ENCODE measurements at regions not wholly inside any gene's neighbourhood (a gene's known extent, or its start where the extent isn't known, plus 50 kb on each side); places are given as distances from the start of the nearest gene placed in this dataset.

- no peaks in the 10 kb centered on the region for H3K36me3 ChIP-seq (replicated peaks; ENCODE audit: low read depth, low read length)
Measured at GRCh38 chr2:42874949-42875801, 82.8 kb upstream of the HAAO start.

GRCh38 chr2:42872721-42873120, 80.3 kb upstream of the HAAO start:
- Histone ChIP-seq H3K4me3 (ENCODE audit: low read length) (no peak overlapping the region), H3K4me1 (ENCODE audit: low read length) (no peaks in the 10 kb centered on the region), H3K9me3 (ENCODE audit: insufficient read depth, low read length) (no peaks in the 10 kb centered on the region), H3K27me3 (ENCODE audit: low read depth, low read length) (no peaks in the 10 kb centered on the region), H3K36me3 (replicated peaks; ENCODE audit: low read depth, low read length) (no peaks in the 10 kb centered on the region), H3K4me2 (ENCODE audit: low read length) (no peak overlapping the region), H2AFZ (ENCODE audit: low read depth, low read length) (no peak overlapping the region), H4K20me1 (ENCODE audit: insufficient read depth, low read length) (no peaks in the 10 kb centered on the region), H3K79me2 (ENCODE audit: low read length) (no peaks in the 10 kb centered on the region), H3K27ac (ENCODE audit: low read length) (no peak overlapping the region), H3K9ac (ENCODE audit: low read length) (no peak overlapping the region)
- TF ChIP-seq EZH2phosphoT487 (IDR thresholded peaks at IDR 0.05; ENCODE audit: low read depth), result no peak
- no peak for TF ChIP-seq CTCF (IDR thresholded peaks at IDR 0.05; ENCODE audit: low read depth, low read length)

More at GRCh38 chr2:42874949-42875801, 82.8 kb upstream of the HAAO start:
- no peak overlapping the region for H3K9ac ChIP-seq (ENCODE audit: low read length)
- H3K27me3 ChIP-seq (ENCODE audit: low read depth, low read length), result no peaks in the 10 kb centered on the region
- H3K4me2 ChIP-seq (ENCODE audit: low read length), result no peak overlapping the region
- H4K20me1 ChIP-seq (ENCODE audit: insufficient read depth, low read length), result no peaks in the 10 kb centered on the region
- H2AFZ ChIP-seq (ENCODE audit: low read depth, low read length), result no peak overlapping the region
- H3K4me1 ChIP-seq (ENCODE audit: low read length), result no peaks in the 10 kb centered on the region
- H3K27ac ChIP-seq (ENCODE audit: low read length), result no peak overlapping the region
- TF ChIP-seq EZH2phosphoT487 (IDR thresholded peaks at IDR 0.05; ENCODE audit: low read depth), result no peak
- no peak for TF ChIP-seq CTCF (IDR thresholded peaks at IDR 0.05; ENCODE audit: low read depth, low read length)
- no peaks in the 10 kb centered on the region for H3K79me2 ChIP-seq (ENCODE audit: low read length)
- H3K9me3 ChIP-seq (ENCODE audit: insufficient read depth, low read length), result no peaks in the 10 kb centered on the region
- H3K4me3 ChIP-seq (ENCODE audit: low read length), result no peak overlapping the region

GRCh38 chr2:42871372-42871771, 79.0 kb upstream of the HAAO start:
- no peak overlapping the region for H3K9ac ChIP-seq (ENCODE audit: low read length)
- no peaks in the 10 kb centered on the region for H3K36me3 ChIP-seq (replicated peaks; ENCODE audit: low read depth, low read length)
- no peak overlapping the region for H3K27ac ChIP-seq (ENCODE audit: low read length)
- no peaks in the 10 kb centered on the region for H3K9me3 ChIP-seq (ENCODE audit: insufficient read depth, low read length)
- H3K4me2 ChIP-seq (ENCODE audit: low read length), result no peak overlapping the region
- no peaks in the 10 kb centered on the region for H3K27me3 ChIP-seq (ENCODE audit: low read depth, low read length)
- no peaks in the 10 kb centered on the region for H3K79me2 ChIP-seq (ENCODE audit: low read length)
- H3K4me3 ChIP-seq (ENCODE audit: low read length), result no peak overlapping the region
- no peaks in the 10 kb centered on the region for H4K20me1 ChIP-seq (ENCODE audit: insufficient read depth, low read length)
- TF ChIP-seq CTCF (IDR thresholded peaks at IDR 0.05; ENCODE audit: low read depth, low read length) (no peak), EZH2phosphoT487 (IDR thresholded peaks at IDR 0.05; ENCODE audit: low read depth) (no peak)
- no peak overlapping the region for H2AFZ ChIP-seq (ENCODE audit: low read depth, low read length)
- no peaks in the 10 kb centered on the region for H3K4me1 ChIP-seq (ENCODE audit: low read length)

- TF ChIP-seq EZH2phosphoT487 (IDR thresholded peaks at IDR 0.05; ENCODE audit: low read depth) (no peak), CTCF (IDR thresholded peaks at IDR 0.05; ENCODE audit: low read depth, low read length) (no peak)
Measured at GRCh38 chr2:42868874-42869273, 76.5 kb upstream of the HAAO start.

More at GRCh38 chr2:42868874-42869273, 76.5 kb upstream of the HAAO start:
- Histone ChIP-seq H3K4me2 (ENCODE audit: low read length) (no peak overlapping the region), H3K79me2 (ENCODE audit: low read length) (no peaks in the 10 kb centered on the region), H4K20me1 (ENCODE audit: insufficient read depth, low read length) (no peaks in the 10 kb centered on the region), H3K9me3 (ENCODE audit: insufficient read depth, low read length) (no peaks in the 10 kb centered on the region), H3K4me3 (ENCODE audit: low read length) (no peak overlapping the region), H3K27ac (ENCODE audit: low read length) (no peak overlapping the region), H3K27me3 (ENCODE audit: low read depth, low read length) (no peaks in the 10 kb centered on the region), H3K4me1 (ENCODE audit: low read length) (no peaks in the 10 kb centered on the region), H2AFZ (ENCODE audit: low read depth, low read length) (no peak overlapping the region), H3K9ac (ENCODE audit: low read length) (no peak overlapping the region), H3K36me3 (replicated peaks; ENCODE audit: low read depth, low read length) (no peaks in the 10 kb centered on the region)
